ENCODE measurements at regions not wholly inside any gene's neighbourhood (a gene's known extent, or its start where the extent isn't known, plus 50 kb on each side); places are given as distances from the start of the nearest gene placed in this dataset.
A peak's percentile ranks its signal among the peaks of the same experiment; 100 is the strongest.

- H3K9me3 ChIP-seq: no peaks in the 10 kb centered on the region
- WGBS, 2 donors: 50 to 52% methylated on average over 5 of the region's 5 CpGs
- no peak for TF ChIP-seq CTCF (IDR thresholded peaks at IDR 0.05)
- no peaks in the 10 kb centered on the region for H3K36me3 ChIP-seq
- ATAC-seq: no peak
- H3K4me3 ChIP-seq: no peak overlapping the region
- H3K27ac ChIP-seq: no peak overlapping the region
- H3K27me3 ChIP-seq: no peaks in the 10 kb centered on the region
- no peaks in the 10 kb centered on the region for H3K4me1 ChIP-seq
- intact Hi-C loops (cut with DNase I): no loop called here
- no peak for FAIRE-seq
- DNase-seq: no peak
Measured at GRCh38 chr13:39254601-39255000, 216.3 kb downstream of the NHLRC3 start.

GRCh38 chr13:39257642-39258041 lies 219.4 kb downstream of the NHLRC3 start:
- intact Hi-C loops (cut with DNase I): no loop called here
- WGBS, 2 donors: 82 to 86% methylated on average over 3 of the region's 3 CpGs
- TF ChIP-seq CTCF (IDR thresholded peaks at IDR 0.05): no peak
- no peak for FAIRE-seq
- no peak for DNase-seq
- H3K4me3 ChIP-seq: no peak overlapping the region
- H3K27me3 ChIP-seq: no peaks in the 10 kb centered on the region
- H3K36me3 ChIP-seq: no peaks in the 10 kb centered on the region
- H3K4me1 ChIP-seq: no peaks in the 10 kb centered on the region
- no peak for ATAC-seq
- no peak overlapping the region for H3K27ac ChIP-seq
- no peaks in the 10 kb centered on the region for H3K9me3 ChIP-seq

GRCh38 chr13:39259371-39260140 lies 221.3 kb downstream of the NHLRC3 start:
- FAIRE-seq: no peak
- H3K9me3 ChIP-seq: no peaks in the 10 kb centered on the region
- no peak overlapping the region for H3K27ac ChIP-seq
- no peaks in the 10 kb centered on the region for H3K36me3 ChIP-seq
- no peak for TF ChIP-seq CTCF (IDR thresholded peaks at IDR 0.05)
- H3K27me3 ChIP-seq: no peaks in the 10 kb centered on the region
- no peak overlapping the region for H3K4me3 ChIP-seq
- no peak for ATAC-seq
- 36 to 41% methylated on average over 2 of the region's 2 CpGs for WGBS, 2 donors
- intact Hi-C loops (cut with DNase I): loop anchor here in 1 of 3 donors (10.0 kb wide), 1 partner anchor 345 kb away; the partner anchor contains the start of gene LHFPL6
- DNase-seq: no peak
- no peaks in the 10 kb centered on the region for H3K4me1 ChIP-seq

GRCh38 chr13:39263033-39263432 lies 224.8 kb downstream of the NHLRC3 start:
- H3K27ac ChIP-seq: no peak overlapping the region
- 2 to 9% methylated on average over 1 of the region's 1 CpG for WGBS, 2 donors
- intact Hi-C loops (cut with DNase I): loop anchor here in 1 of 3 donors (10.0 kb wide), 1 partner anchor 342 kb away; the partner anchor contains the start of gene LHFPL6
- no peak overlapping the region for H3K4me3 ChIP-seq
- no peaks in the 10 kb centered on the region for H3K9me3 ChIP-seq
- no peaks in the 10 kb centered on the region for H3K27me3 ChIP-seq
- H3K4me1 ChIP-seq: no peaks in the 10 kb centered on the region
- no peaks in the 10 kb centered on the region for H3K36me3 ChIP-seq
- peak; percentile 40 to 56 (median 48) for TF ChIP-seq CTCF (IDR thresholded peaks at IDR 0.05)
- DNase-seq: peak in 1 of 6 donors; percentile 42
- FAIRE-seq: no peak
- peak; percentile 43 to 90 (median 88) for ATAC-seq

- intact Hi-C loops (cut with DNase I): loop anchor here in 1 of 3 donors (10.0 kb wide), 1 partner anchor 341 kb away; the partner anchor contains the start of gene LHFPL6
- no peak for TF ChIP-seq CTCF (IDR thresholded peaks at IDR 0.05)
- Histone ChIP-seq H3K27ac (no peak overlapping the region), H3K27me3 (no peaks in the 10 kb centered on the region), H3K36me3 (no peaks in the 10 kb centered on the region), H3K4me1 (no peaks in the 10 kb centered on the region), H3K9me3 (no peaks in the 10 kb centered on the region), H3K4me3 (no peak overlapping the region)
- no peak for ATAC-seq
- no peak for FAIRE-seq
- 23 to 33% methylated on average over 2 of the region's 2 CpGs for whole genome bisulfite sequencing, 2 donors
- DNase-seq: no peak
Measured at GRCh38 chr13:39263531-39263930, 225.3 kb downstream of the NHLRC3 start.

Data from pancreas (tissue), 10 donors.